Endothelial cell (in vitro differentiated cells): ENCODE measurements at regions not wholly inside any gene's neighbourhood (a gene's known extent, or its start where the extent isn't known, plus 50 kb on each side); places are given as distances from the start of the nearest gene placed in this dataset.
"Not testable (repeated sequence)": the region's sequence is repeated elsewhere in the genome, so short reads cannot be mapped to it uniquely, and the experiment has no call there.

Experiments used
- DNase-seq: peaks from one replicate; pipeline ENCODE4 v3.0.0; 2021; ENCODE audit warnings: low spot score
- H3K27ac Mint-ChIP-seq: one replicate; pipeline ENCODE4 v1.8.0; 2021; ENCODE audit warnings: mixed read lengths, inconsistent platforms; ENCODE audit not compliant: unreplicated experiment
- H3K27me3 Mint-ChIP-seq: one replicate; pipeline ENCODE4 v1.8.0; 2021; ENCODE audit warnings: mild to moderate bottlenecking, moderate library complexity, mixed read lengths, inconsistent platforms; ENCODE audit not compliant: unreplicated experiment
- H3K36me3 Mint-ChIP-seq: one replicate; pipeline ENCODE4 v1.8.0; 2021; ENCODE audit warnings: mild to moderate bottlenecking, low read depth, mixed read lengths, inconsistent platforms; ENCODE audit not compliant: unreplicated experiment
- H3K4me1 Mint-ChIP-seq: one replicate; pipeline ENCODE4 v1.8.0; 2021; ENCODE audit warnings: mild to moderate bottlenecking, mixed read lengths, inconsistent platforms; ENCODE audit not compliant: unreplicated experiment
- H3K4me3 Mint-ChIP-seq: one replicate; pipeline ENCODE4 v1.8.0; 2021; ENCODE audit warnings: mild to moderate bottlenecking, mixed read lengths, inconsistent platforms; ENCODE audit not compliant: unreplicated experiment
- H3K9me3 Mint-ChIP-seq: one replicate; pipeline ENCODE4 v1.8.0; 2021; ENCODE audit warnings: mixed read lengths, inconsistent platforms; ENCODE audit not compliant: unreplicated experiment
- CTCF ChIP-seq: fragments of 200-600 bp; sonication (generic); IDR thresholded peaks from one replicate; pipeline ENCODE4 v1.5.0; 2021; ENCODE audit warnings: antibody characterized with exemption; ENCODE audit not compliant: unreplicated experiment

GRCh38 chrX:83077606-83078005 lies 430.5 kb upstream of the POU3F4 start:
- no peak for TF ChIP-seq CTCF
- Mint-ChIP-seq H3K4me3 (no peak overlapping the region), H3K4me1 (no peaks in the 10 kb centered on the region), H3K27ac (no peak overlapping the region), H3K27me3 (no peaks in the 10 kb centered on the region), H3K36me3 (no peaks in the 10 kb centered on the region), H3K9me3 (no peaks in the 10 kb centered on the region)
- DNase-seq, result no peak

GRCh38 chrX:83101961-83102360 lies 406.1 kb upstream of the POU3F4 start:
- DNase-seq, result no peak
- no peak overlapping the region for H3K27ac Mint-ChIP-seq
- no peaks in the 10 kb centered on the region for H3K36me3 Mint-ChIP-seq
- no peak for TF ChIP-seq CTCF
- no peaks in the 10 kb centered on the region for H3K27me3 Mint-ChIP-seq
- no peaks in the 10 kb centered on the region for H3K4me1 Mint-ChIP-seq
- H3K9me3 Mint-ChIP-seq, result no peaks in the 10 kb centered on the region
- H3K4me3 Mint-ChIP-seq, result no peak overlapping the region

GRCh38 chrX:83108278-83108677 lies 399.8 kb upstream of the POU3F4 start:
- TF ChIP-seq CTCF, result no peak
- no peaks in the 10 kb centered on the region for H3K36me3 Mint-ChIP-seq
- H3K27ac Mint-ChIP-seq, result no peak overlapping the region
- H3K9me3 Mint-ChIP-seq, result no peaks in the 10 kb centered on the region
- no peaks in the 10 kb centered on the region for H3K4me1 Mint-ChIP-seq
- no peak for DNase-seq
- H3K27me3 Mint-ChIP-seq, result no peaks in the 10 kb centered on the region
- H3K4me3 Mint-ChIP-seq, result no peak overlapping the region

DNA sequence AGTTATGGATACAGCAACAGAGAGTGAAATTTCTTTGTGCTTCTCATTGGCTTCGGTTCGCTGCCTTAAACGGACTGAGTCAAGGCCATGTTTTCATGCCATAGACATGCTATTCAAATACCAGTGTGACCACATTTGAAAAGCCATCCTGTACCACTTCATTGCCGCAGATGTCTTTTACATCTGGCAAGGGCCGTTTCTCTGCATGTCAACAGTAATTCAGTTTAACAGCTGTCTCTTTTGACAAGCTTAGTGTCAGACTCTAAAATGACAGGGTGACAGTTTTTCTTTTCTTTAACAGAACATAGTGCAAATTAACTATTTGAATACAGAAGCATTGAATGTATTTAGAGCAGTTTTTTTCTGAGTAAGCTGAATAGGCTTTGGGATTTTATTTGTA lies 362.2 kb upstream of the POU3F4 start:
- DNase-seq, result no peak
- no peak overlapping the region for H3K27ac Mint-ChIP-seq
- no peaks in the 10 kb centered on the region for H3K4me1 Mint-ChIP-seq
- H3K27me3 Mint-ChIP-seq, result no peaks in the 10 kb centered on the region
- no peaks in the 10 kb centered on the region for H3K9me3 Mint-ChIP-seq
- TF ChIP-seq CTCF, result no peak
- H3K36me3 Mint-ChIP-seq, result no peaks in the 10 kb centered on the region
- H3K4me3 Mint-ChIP-seq, result no peak overlapping the region

DNA sequence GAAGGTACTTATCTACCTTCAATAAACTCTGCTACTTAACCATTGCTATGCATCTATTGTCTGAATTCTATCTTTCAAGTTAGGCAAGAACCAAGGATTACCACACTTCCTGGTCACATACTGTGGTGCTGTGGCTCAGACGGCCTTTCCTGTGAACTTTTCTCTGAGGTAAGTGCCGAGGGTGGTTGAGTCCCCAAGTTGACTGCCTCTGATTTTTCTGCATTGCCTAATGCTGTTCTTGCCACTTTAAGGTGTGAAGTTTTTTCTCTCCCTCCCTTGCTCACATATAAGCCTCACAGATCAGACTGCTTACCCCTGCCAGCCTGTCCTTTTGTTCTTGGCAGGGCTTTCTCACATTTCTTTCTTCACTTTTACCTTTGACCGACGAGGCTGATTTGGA lies 348.0 kb upstream of the POU3F4 start:
- peak overlapping the region; percentile 72 for H3K27ac Mint-ChIP-seq
- TF ChIP-seq CTCF, result no peak
- H3K4me3 Mint-ChIP-seq, result no peak overlapping the region
- DNase-seq, result no peak
- H3K36me3 Mint-ChIP-seq, result no peaks in the 10 kb centered on the region
- H3K9me3 Mint-ChIP-seq, result no peaks in the 10 kb centered on the region
- peaks cover 2% of the 10 kb centered on the region for H3K27me3 Mint-ChIP-seq
- H3K4me1 Mint-ChIP-seq, result peaks cover 15% of the 10 kb centered on the region

GRCh38 chrX:83164063-83164462 lies 344.0 kb upstream of the POU3F4 start:
- not testable (repeated sequence) for H3K4me3 Mint-ChIP-seq, H3K4me1 Mint-ChIP-seq, H3K27ac Mint-ChIP-seq, H3K36me3 Mint-ChIP-seq, DNase-seq, H3K27me3 Mint-ChIP-seq, H3K9me3 Mint-ChIP-seq
